ENCODE measurements at regions not wholly inside any gene's neighbourhood (a gene's known extent, or its start where the extent isn't known, plus 50 kb on each side); places are given as distances from the start of the nearest gene placed in this dataset.
"Not testable (repeated sequence)": the region's sequence is repeated elsewhere in the genome, so short reads cannot be mapped to it uniquely, and the experiment has no call there.

GRCh38 chr12:5168148-5168547, 124.5 kb downstream of the KCNA5 start:
- TF ChIP-seq, protein P1, sequence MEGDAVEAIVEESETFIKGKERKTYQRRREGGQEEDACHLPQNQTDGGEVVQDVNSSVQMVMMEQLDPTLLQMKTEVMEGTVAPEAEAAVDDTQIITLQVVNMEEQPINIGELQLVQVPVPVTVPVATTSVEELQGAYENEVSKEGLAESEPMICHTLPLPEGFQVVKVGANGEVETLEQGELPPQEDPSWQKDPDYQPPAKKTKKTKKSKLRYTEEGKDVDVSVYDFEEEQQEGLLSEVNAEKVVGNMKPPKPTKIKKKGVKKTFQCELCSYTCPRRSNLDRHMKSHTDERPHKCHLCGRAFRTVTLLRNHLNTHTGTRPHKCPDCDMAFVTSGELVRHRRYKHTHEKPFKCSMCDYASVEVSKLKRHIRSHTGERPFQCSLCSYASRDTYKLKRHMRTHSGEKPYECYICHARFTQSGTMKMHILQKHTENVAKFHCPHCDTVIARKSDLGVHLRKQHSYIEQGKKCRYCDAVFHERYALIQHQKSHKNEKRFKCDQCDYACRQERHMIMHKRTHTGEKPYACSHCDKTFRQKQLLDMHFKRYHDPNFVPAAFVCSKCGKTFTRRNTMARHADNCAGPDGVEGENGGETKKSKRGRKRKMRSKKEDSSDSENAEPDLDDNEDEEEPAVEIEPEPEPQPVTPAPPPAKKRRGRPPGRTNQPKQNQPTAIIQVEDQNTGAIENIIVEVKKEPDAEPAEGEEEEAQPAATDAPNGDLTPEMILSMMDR (IDR thresholded peaks at IDR 0.05; ENCODE audit: unreplicated experiment), result no peak
- Mint-ChIP-seq H3K27ac (ENCODE audit: unreplicated experiment) (no peak overlapping the region), H3K27me3 (ENCODE audit: unreplicated experiment) (no peaks in the 10 kb centered on the region), H3K4me1 (ENCODE audit: unreplicated experiment) (peaks cover 3% of the 10 kb centered on the region), H3K36me3 (ENCODE audit: low read depth, unreplicated experiment) (no peaks in the 10 kb centered on the region), H3K9me3 (ENCODE audit: unreplicated experiment) (no peaks in the 10 kb centered on the region), H3K4me3 (ENCODE audit: unreplicated experiment) (no peak overlapping the region)
- no peak for DNase-seq (ENCODE audit: low spot score)

GRCh38 chr12:5170844-5171243, 127.2 kb downstream of the KCNA5 start:
- H3K9me3 Mint-ChIP-seq (ENCODE audit: unreplicated experiment), result no peaks in the 10 kb centered on the region
- H3K27ac Mint-ChIP-seq (ENCODE audit: unreplicated experiment), result no peak overlapping the region

DNA sequence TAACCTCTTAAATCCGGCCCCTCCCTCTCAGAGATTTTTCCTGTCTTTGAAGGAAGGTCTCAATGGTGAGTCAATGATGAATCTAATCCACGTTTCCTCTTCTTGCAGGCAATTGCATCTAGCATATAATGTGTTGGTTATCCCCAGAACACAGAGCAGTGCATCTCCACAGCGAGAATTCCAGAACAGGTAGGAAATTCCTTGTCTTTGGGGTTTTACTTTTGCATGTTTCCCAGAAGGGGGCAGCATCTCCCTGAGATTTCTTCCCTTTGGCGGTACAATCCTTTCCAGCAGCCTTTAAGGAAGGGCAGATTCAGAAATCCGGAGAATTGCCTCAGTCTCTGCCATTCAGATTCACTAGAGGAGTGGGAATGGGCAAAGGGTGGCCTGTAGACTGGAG, 128.0 kb downstream of the KCNA5 start:
- peaks cover 3% of the 10 kb centered on the region for H3K4me1 Mint-ChIP-seq (ENCODE audit: unreplicated experiment)
- no peaks in the 10 kb centered on the region for H3K9me3 Mint-ChIP-seq (ENCODE audit: unreplicated experiment)
- H3K27me3 Mint-ChIP-seq (ENCODE audit: unreplicated experiment), result no peaks in the 10 kb centered on the region
- H3K36me3 Mint-ChIP-seq (ENCODE audit: low read depth, unreplicated experiment), result no peaks in the 10 kb centered on the region
- H3K27ac Mint-ChIP-seq (ENCODE audit: unreplicated experiment), result no peak overlapping the region
- TF ChIP-seq, protein P1 (IDR thresholded peaks at IDR 0.05; ENCODE audit: unreplicated experiment), result peak; percentile 58
- no peak overlapping the region for H3K4me3 Mint-ChIP-seq (ENCODE audit: unreplicated experiment)
- DNase-seq (ENCODE audit: low spot score), result peak; percentile 54

More at GRCh38 chr12:5170844-5171243, 127.2 kb downstream of the KCNA5 start:
- TF ChIP-seq, protein P1 (IDR thresholded peaks at IDR 0.05; ENCODE audit: unreplicated experiment), result no peak
- no peak for DNase-seq (ENCODE audit: low spot score)
- H3K27me3 Mint-ChIP-seq (ENCODE audit: unreplicated experiment), result no peaks in the 10 kb centered on the region
- H3K4me3 Mint-ChIP-seq (ENCODE audit: unreplicated experiment), result no peak overlapping the region
- H3K4me1 Mint-ChIP-seq (ENCODE audit: unreplicated experiment), result peaks cover 3% of the 10 kb centered on the region
- no peaks in the 10 kb centered on the region for H3K36me3 Mint-ChIP-seq (ENCODE audit: low read depth, unreplicated experiment)

DNA sequence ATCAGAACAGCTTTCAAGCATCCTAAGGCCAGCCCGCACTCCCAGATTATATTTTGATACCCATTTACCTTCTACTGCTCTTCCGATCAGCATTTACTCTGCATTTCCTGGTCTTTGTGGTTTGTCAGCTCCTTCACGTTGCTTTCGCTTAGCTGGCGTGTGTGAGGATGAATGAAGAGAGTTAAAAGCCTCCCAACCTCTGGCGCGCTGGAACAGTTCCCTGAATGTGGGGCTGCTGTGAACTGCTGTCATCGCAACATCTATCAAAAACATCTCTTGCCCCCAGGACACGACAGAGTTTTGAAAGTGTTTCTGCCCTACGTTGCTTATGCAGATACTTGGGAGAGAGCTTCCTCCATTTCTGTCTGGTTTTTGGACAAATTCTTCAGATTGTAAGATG, 129.2 kb downstream of the KCNA5 start:
- H3K4me1 Mint-ChIP-seq (ENCODE audit: unreplicated experiment), result peaks cover 3% of the 10 kb centered on the region
- H3K36me3 Mint-ChIP-seq (ENCODE audit: low read depth, unreplicated experiment), result no peaks in the 10 kb centered on the region
- H3K9me3 Mint-ChIP-seq (ENCODE audit: unreplicated experiment), result no peaks in the 10 kb centered on the region
- H3K27me3 Mint-ChIP-seq (ENCODE audit: unreplicated experiment), result no peaks in the 10 kb centered on the region
- no peak overlapping the region for H3K27ac Mint-ChIP-seq (ENCODE audit: unreplicated experiment)
- no peak for DNase-seq (ENCODE audit: low spot score)
- H3K4me3 Mint-ChIP-seq (ENCODE audit: unreplicated experiment), result no peak overlapping the region
- TF ChIP-seq, protein P1 (IDR thresholded peaks at IDR 0.05; ENCODE audit: unreplicated experiment), result no peak

DNA sequence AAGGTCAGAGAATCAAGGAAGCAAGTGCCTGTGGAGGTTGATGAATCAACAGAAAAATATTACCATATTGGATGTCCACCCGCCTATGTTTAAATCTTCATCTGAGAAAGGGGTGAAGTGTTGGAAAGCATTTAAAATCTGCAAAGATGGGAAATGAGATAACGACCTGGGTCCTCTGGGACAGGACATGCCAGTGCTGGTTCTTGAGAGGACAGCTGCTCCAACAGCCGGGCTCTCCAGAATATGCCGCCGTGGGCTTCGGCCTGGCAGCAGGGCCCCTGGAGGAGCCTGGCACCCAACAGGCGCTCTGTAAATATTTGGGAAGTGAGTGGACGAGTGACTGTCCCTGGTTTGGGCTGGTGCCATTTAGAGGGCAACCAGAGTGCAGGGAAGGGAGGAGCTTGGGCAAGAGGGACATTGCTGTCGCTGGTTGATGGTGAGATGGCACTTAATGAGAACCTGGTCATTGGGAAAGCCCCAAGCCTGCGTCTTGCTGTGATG, 129.9 kb downstream of the KCNA5 start:
- Mint-ChIP-seq H3K27ac (ENCODE audit: unreplicated experiment) (no peak overlapping the region), H3K9me3 (ENCODE audit: unreplicated experiment) (no peaks in the 10 kb centered on the region), H3K27me3 (ENCODE audit: unreplicated experiment) (no peaks in the 10 kb centered on the region), H3K36me3 (ENCODE audit: low read depth, unreplicated experiment) (no peaks in the 10 kb centered on the region), H3K4me1 (ENCODE audit: unreplicated experiment) (peaks cover 3% of the 10 kb centered on the region), H3K4me3 (ENCODE audit: unreplicated experiment) (no peak overlapping the region)
- no peak for DNase-seq (ENCODE audit: low spot score)
- TF ChIP-seq, protein P1 (IDR thresholded peaks at IDR 0.05; ENCODE audit: unreplicated experiment), result no peak

GRCh38 chr12:5175415-5175814, 131.7 kb downstream of the KCNA5 start:
- H3K4me1 Mint-ChIP-seq (ENCODE audit: unreplicated experiment); H3K9me3 Mint-ChIP-seq (ENCODE audit: unreplicated experiment); DNase-seq (ENCODE audit: low spot score); H3K36me3 Mint-ChIP-seq (ENCODE audit: low read depth, unreplicated experiment); H3K27ac Mint-ChIP-seq (ENCODE audit: unreplicated experiment); H3K27me3 Mint-ChIP-seq (ENCODE audit: unreplicated experiment); H3K4me3 Mint-ChIP-seq (ENCODE audit: unreplicated experiment): not testable (repeated sequence)
